ENCODE measurements at regions not wholly inside any gene's neighbourhood (a gene's known extent, or its start where the extent isn't known, plus 50 kb on each side); places are given as distances from the start of the nearest gene placed in this dataset.

DNA sequence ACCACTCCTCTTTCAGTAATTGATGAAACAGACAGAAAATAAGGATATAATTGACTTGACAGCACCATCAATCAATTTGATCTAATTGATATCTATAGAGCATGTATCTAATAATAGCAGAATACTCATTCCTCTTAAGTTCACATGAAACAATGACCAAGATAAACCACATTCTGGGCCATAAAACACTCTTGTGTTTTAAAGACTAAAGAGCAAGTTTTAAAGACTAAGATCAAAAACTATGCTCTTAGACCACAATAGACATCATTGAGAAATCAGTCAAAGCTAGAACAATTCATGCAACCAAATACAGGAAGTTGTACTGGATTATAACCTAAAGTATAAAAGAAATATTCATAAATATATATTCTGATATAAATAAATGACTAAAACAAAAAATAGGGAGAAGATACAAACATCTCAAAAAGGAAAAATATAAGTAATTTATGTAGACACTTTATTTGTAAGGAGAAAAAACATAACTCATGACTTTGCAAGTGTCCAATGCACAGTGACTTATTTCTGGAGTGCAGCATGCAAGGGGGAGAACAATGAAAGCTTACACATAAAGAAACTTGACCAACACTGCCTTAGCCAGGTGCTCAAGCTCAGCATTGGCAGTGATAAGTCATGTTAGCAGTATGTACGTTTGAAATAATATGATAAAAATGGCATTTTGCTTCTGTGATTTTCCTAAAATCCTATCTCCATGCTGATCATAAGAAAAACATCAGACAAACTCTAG, 312.7 kb upstream of the IGFBP3 start:
- FAIRE-seq (no peak), DNase-seq (ENCODE audit: insufficient read length, low spot score) (no peak)
- TF ChIP-seq POLR2A (IDR thresholded peaks at IDR 0.05; ENCODE audit: low read depth, low read length) = no peak
- TF ChIP-seq TAF1 (IDR thresholded peaks at IDR 0.05; ENCODE audit: low read depth, low read length) = no peak
- TF ChIP-seq POLR2AphosphoS5 (IDR thresholded peaks at IDR 0.05; ENCODE audit: low read depth, low read length) = no peak
- no peak for TF ChIP-seq POU2F2 (IDR thresholded peaks at IDR 0.05; ENCODE audit: low read depth, low read length)
- TF ChIP-seq SPI1 (IDR thresholded peaks at IDR 0.05; ENCODE audit: low read depth, low read length) = no peak
- TF ChIP-seq PAX5 (IDR thresholded peaks at IDR 0.05; ENCODE audit: insufficient read depth, low read length, severe bottlenecking) = no peak

DNA sequence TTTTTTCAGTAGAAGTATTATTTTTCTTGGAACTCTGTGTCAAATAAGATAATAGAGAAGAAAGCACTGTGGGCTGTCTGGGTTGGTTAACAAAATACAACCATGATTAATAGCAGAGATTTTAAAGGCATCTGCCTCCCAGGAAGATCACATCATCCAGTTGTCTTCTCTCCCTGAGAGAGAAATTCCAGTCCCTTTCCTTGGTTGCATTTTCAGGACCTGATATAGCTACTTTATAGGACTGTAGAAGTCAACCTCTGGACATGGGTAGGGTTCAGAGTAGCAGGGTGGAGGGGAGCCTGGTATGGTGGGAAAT, 309.9 kb upstream of the IGFBP3 start:
- TF ChIP-seq POLR2A (IDR thresholded peaks at IDR 0.05; ENCODE audit: low read depth, low read length) = no peak
- no peak for TF ChIP-seq POU2F2 (IDR thresholded peaks at IDR 0.05; ENCODE audit: low read depth, low read length)
- TF ChIP-seq POLR2AphosphoS5 (IDR thresholded peaks at IDR 0.05; ENCODE audit: low read depth, low read length) = no peak
- TF ChIP-seq TAF1 (IDR thresholded peaks at IDR 0.05; ENCODE audit: low read depth, low read length) = no peak
- TF ChIP-seq SPI1 (IDR thresholded peaks at IDR 0.05; ENCODE audit: low read depth, low read length) = no peak
- TF ChIP-seq PAX5 (IDR thresholded peaks at IDR 0.05; ENCODE audit: insufficient read depth, low read length, severe bottlenecking) = no peak
- FAIRE-seq = no peak
- DNase-seq (ENCODE audit: insufficient read length, low spot score) = no peak

DNA sequence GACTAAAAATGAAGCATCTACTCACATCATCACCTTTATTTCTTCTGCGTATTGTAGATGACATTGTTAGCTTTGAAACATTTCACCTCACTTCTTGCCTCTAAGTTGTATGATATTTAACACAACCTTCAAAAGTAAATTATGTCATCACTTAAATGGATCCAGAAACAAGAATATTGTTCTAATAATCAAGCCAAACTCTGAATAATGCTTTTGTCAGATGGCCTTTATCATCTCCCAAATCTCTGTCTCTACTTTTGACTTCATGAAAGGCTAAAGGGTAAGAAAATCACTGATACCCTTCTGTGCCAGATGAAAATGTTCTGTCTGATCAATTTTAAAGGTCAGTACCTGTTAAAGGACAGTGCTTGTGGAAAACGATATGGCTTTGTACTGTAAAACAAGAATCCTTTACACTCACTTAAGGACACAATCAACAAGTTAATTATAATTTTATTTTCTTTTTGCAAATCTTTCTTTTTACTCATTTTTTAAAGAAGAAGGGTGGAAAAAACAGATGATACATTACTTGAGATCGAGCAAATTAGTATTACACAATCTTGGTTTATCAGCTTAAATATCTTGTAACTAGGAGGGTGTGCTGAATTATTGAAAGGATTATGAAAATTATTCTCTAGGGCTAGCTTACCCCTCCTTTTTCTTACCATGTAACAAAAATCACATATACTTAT, 309.4 kb upstream of the IGFBP3 start:
- no peak for FAIRE-seq
- no peak for DNase-seq (ENCODE audit: insufficient read length, low spot score)

DNA sequence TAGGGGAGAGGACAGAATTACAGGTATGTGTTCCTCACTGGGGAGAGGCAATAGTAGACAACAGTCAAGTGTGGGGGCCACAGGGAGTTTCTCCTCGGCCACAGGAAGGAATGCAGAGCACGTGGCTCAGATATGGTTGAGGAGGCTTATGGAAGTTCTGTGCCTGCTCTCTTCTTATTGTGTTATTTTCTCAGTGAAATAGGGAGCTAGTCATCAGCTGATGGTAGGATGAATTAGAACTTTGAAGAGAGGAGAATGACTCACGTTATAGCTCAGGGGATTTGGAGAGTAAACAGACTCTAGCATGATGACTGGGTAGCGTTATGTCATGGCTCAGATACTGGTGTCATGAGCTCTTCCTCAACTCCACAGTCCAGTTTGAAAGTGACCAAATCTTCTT, 308.3 kb upstream of the IGFBP3 start:
- TF ChIP-seq POLR2AphosphoS5 (IDR thresholded peaks at IDR 0.05; ENCODE audit: low read depth, low read length) (no peak), POU2F2 (IDR thresholded peaks at IDR 0.05; ENCODE audit: low read depth, low read length) (no peak), POLR2A (IDR thresholded peaks at IDR 0.05; ENCODE audit: low read depth, low read length) (no peak), PAX5 (IDR thresholded peaks at IDR 0.05; ENCODE audit: insufficient read depth, low read length, severe bottlenecking) (no peak), SPI1 (IDR thresholded peaks at IDR 0.05; ENCODE audit: low read depth, low read length) (no peak), TAF1 (IDR thresholded peaks at IDR 0.05; ENCODE audit: low read depth, low read length) (no peak)
- FAIRE-seq (no peak), DNase-seq (ENCODE audit: insufficient read length, low spot score) (no peak)

More for the DNA sequence above, 309.4 kb upstream of the IGFBP3 start:
- TF ChIP-seq TAF1 (IDR thresholded peaks at IDR 0.05; ENCODE audit: low read depth, low read length) (no peak), POLR2AphosphoS5 (IDR thresholded peaks at IDR 0.05; ENCODE audit: low read depth, low read length) (no peak), POU2F2 (IDR thresholded peaks at IDR 0.05; ENCODE audit: low read depth, low read length) (no peak), POLR2A (IDR thresholded peaks at IDR 0.05; ENCODE audit: low read depth, low read length) (no peak)

DNA sequence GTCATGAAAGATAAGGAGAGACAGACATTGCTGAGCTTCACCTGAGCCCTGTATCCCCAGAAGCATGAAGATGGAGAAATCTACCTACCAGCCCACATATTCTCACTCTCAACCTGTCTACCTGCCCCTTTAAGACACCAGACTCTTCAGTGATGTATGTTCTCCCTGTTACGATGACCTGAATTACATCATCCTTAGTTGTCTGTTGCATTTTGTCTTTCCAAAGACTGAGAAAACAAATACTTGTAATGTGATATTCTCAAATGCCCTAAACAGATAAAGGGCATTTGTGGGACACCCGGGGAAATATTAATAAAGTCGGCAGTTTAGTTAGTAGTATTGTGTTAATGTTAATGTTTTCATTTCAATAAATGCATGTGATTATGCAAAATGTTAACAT, 305.8 kb upstream of the IGFBP3 start:
- no peak for TF ChIP-seq POLR2A (IDR thresholded peaks at IDR 0.05; ENCODE audit: low read depth, low read length)
- TF ChIP-seq PAX5 (IDR thresholded peaks at IDR 0.05; ENCODE audit: insufficient read depth, low read length, severe bottlenecking) = no peak
- TF ChIP-seq POLR2AphosphoS5 (IDR thresholded peaks at IDR 0.05; ENCODE audit: low read depth, low read length) = no peak
- no peak for TF ChIP-seq TAF1 (IDR thresholded peaks at IDR 0.05; ENCODE audit: low read depth, low read length)
- TF ChIP-seq SPI1 (IDR thresholded peaks at IDR 0.05; ENCODE audit: low read depth, low read length) = no peak
- TF ChIP-seq POU2F2 (IDR thresholded peaks at IDR 0.05; ENCODE audit: low read depth, low read length) = no peak
- FAIRE-seq = no peak
- no peak for DNase-seq (ENCODE audit: insufficient read length, low spot score)

DNA sequence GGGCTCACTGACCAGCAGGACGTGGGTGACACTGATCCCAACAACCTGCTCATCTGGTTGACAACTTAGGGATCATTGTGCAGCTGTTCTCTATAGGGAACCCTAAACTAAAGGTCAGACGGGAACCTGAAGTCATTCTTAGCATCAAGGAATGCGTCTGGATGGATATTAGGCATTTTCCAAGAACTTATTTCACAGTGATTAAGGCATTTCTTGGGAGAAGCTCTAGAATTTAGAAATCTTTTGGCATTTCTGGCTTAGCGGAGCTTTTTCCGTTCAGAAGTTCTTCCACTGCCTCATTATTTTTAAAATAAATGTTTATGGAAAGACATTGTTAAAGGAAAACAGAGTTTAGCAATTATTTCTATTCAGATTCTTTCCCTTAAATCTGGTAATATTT, 303.3 kb upstream of the IGFBP3 start:
- TF ChIP-seq SPI1 (IDR thresholded peaks at IDR 0.05; ENCODE audit: low read depth, low read length) (no peak), POLR2AphosphoS5 (IDR thresholded peaks at IDR 0.05; ENCODE audit: low read depth, low read length) (no peak), TAF1 (IDR thresholded peaks at IDR 0.05; ENCODE audit: low read depth, low read length) (no peak), PAX5 (IDR thresholded peaks at IDR 0.05; ENCODE audit: insufficient read depth, low read length, severe bottlenecking) (no peak), POLR2A (IDR thresholded peaks at IDR 0.05; ENCODE audit: low read depth, low read length) (no peak), POU2F2 (IDR thresholded peaks at IDR 0.05; ENCODE audit: low read depth, low read length) (no peak)
- DNase-seq (ENCODE audit: insufficient read length, low spot score) = no peak
- FAIRE-seq = no peak

DNA sequence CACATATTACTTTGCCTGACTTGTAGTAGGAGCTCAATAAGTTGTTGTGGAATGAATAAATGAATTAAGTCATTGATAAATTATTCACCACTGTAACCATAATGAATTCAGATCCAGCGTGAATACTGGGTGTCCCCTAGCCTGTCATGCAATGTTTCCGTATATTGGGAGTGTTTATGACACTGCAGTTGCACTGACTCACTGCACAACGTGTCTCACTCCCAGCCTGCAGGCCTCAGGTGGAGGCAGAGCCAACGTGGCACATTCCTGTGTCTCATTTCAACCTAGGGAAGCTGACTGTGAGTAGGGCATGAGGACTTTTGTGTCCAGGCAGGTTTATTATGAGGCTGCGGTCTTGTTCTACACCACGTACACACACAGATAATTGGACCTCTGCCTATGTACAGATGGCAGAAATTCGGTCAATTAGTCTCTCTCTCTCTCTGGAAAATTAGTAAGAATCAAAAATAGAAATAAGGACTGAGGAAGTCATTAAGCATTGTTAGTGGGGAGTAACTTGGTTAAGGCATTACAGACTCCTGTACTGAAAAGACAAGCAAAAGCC, 299.1 kb upstream of the IGFBP3 start:
- no peak for FAIRE-seq
- DNase-seq (ENCODE audit: insufficient read length, low spot score) = no peak
- TF ChIP-seq POLR2AphosphoS5 (IDR thresholded peaks at IDR 0.05; ENCODE audit: low read depth, low read length) = no peak
- TF ChIP-seq TAF1 (IDR thresholded peaks at IDR 0.05; ENCODE audit: low read depth, low read length) = no peak

DNA sequence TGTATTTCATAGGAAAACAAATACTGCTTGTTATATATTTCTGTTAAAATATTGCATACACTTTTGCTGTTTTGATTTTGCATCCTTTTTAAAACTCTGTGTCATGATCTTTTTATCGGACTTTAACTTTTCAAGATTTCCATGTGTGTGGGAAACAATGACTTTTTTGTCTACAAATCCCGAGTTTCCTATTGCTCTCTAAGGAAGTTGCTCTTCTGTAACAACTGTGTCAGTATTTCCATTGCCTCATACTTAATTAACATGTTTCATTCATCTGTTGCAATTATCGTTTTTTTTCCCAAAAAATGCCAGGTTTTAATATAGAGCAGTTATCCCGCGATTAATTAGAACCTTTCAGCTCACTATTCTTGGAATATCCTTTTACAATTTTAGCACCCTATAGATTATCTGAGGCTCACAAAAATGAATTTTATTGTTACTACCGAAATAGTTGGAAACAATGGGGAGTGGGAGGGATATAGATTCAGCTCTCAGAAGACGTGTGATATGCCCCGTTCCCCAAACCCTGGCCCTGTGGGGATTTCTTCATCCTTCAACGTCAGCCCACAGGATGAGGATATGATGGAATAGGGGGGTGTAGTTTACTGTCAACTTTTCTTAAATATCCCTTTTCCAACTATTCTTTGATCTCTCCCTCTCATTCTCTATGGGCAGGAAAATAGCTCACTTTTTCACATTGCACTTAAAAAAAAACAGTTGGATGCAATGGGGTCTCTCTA, 297.6 kb upstream of the IGFBP3 start:
- FAIRE-seq = no peak
- TF ChIP-seq POLR2AphosphoS5 (IDR thresholded peaks at IDR 0.05; ENCODE audit: low read depth, low read length) (no peak), POLR2A (IDR thresholded peaks at IDR 0.05; ENCODE audit: low read depth, low read length) (no peak), TAF1 (IDR thresholded peaks at IDR 0.05; ENCODE audit: low read depth, low read length) (no peak), POU2F2 (IDR thresholded peaks at IDR 0.05; ENCODE audit: low read depth, low read length) (no peak), PAX5 (IDR thresholded peaks at IDR 0.05; ENCODE audit: insufficient read depth, low read length, severe bottlenecking) (no peak), SPI1 (IDR thresholded peaks at IDR 0.05; ENCODE audit: low read depth, low read length) (no peak)
- no peak for DNase-seq (ENCODE audit: insufficient read length, low spot score)

DNA sequence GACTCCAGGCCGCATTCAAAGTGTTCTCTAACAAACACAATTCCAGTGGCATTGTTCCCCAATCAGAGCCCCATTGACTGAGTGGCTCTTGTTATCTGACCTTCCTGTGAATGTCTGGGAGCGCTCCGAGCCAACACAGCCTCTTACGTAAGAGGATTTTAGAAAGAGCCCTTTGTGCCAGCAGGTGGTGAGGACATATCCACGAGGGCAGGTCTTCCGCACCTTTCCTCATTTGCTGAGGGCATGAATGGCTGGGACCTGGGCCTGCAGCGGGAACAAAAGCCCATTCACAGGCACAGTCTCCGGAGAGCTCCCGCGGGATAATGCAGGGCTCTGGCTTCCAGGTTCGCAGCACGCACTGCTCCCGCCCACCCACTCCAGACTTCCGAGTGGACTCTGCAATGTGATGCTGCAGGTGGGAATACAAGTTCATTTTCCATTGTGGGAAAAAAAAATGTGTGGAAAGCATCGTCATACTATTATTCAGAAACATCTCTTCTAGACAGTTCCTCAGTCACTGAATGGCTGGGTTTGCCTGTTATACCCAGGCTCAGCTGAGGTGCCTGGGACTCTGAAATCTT, 295.0 kb upstream of the IGFBP3 start:
- TF ChIP-seq POU2F2 (IDR thresholded peaks at IDR 0.05; ENCODE audit: low read depth, low read length) (no peak), POLR2AphosphoS5 (IDR thresholded peaks at IDR 0.05; ENCODE audit: low read depth, low read length) (no peak), TAF1 (IDR thresholded peaks at IDR 0.05; ENCODE audit: low read depth, low read length) (no peak), SPI1 (IDR thresholded peaks at IDR 0.05; ENCODE audit: low read depth, low read length) (no peak), PAX5 (IDR thresholded peaks at IDR 0.05; ENCODE audit: insufficient read depth, low read length, severe bottlenecking) (no peak), POLR2A (IDR thresholded peaks at IDR 0.05; ENCODE audit: low read depth, low read length) (no peak)
- FAIRE-seq (no peak), DNase-seq (ENCODE audit: insufficient read length, low spot score) (no peak)
